GM12873 (cell line): ENCODE measurements at regions not wholly inside any gene's neighbourhood (a gene's known extent, or its start where the extent isn't known, plus 50 kb on each side); places are given as distances from the start of the nearest gene placed in this dataset.

Experiments
- CTCF ChIP-seq: IDR thresholded peaks from 2 replicates; pipeline ENCODE4 v1.5.1; 2012; ENCODE audit warnings: low read depth, mild to moderate bottlenecking, moderate library complexity, low read length, control low read depth; ENCODE audit not compliant: insufficient read depth; ENCODE audit errors: missing control alignments

GRCh38 chr15:58309963-58310928, 121.5 kb upstream of the LIPC start:
- TF ChIP-seq CTCF: no peak

- no peak for TF ChIP-seq CTCF
Measured at GRCh38 chr15:58311556-58311955, 120.2 kb upstream of the LIPC start.

GRCh38 chr15:58312031-58312430, 119.8 kb upstream of the LIPC start:
- no peak for TF ChIP-seq CTCF

DNA sequence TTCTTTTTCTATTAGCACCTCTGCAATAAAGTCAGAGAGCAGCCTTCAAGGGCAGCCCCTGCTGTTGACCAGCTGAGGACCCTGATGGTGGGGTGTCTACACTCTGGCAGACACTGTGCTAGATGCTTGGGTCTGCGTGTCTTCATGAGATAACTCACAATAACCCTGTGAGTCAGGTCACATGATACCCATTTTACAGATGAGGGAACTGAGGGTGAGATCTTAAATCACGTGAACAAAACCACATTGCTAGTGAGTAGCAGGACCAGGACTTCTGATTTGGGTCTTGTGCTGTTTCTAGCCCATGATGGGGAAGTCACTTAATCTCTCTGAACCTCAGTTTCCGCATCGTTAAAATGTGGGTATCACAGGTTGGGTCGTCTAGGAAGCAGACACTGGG, 118.5 kb upstream of the LIPC start:
- TF ChIP-seq CTCF: no peak

- no peak for TF ChIP-seq CTCF
Measured at GRCh38 chr15:58313810-58314592, 117.8 kb upstream of the LIPC start.

- TF ChIP-seq CTCF: no peak
Measured at GRCh38 chr15:58314593-58315216, 117.1 kb upstream of the LIPC start.

DNA sequence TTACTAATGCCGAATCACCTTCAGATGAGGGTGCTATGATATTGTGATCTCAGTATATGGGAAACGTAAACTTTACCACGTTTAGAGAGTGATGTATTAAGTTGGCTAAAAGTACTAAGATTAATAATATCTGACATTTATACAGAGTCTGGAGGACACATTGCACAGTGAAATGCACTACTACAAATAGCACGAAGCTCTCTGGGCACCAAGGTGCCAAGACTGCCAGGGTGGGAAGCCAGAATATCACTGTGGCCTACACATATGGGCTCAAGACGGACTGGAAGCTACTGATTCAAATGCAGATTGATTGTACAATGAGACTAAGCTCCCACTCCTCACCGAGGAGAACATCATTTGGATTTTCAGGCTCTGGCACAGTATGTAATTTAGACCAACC, 113.3 kb upstream of the LIPC start:
- TF ChIP-seq CTCF: no peak
